ENCODE measurements at regions not wholly inside any gene's neighbourhood (a gene's known extent, or its start where the extent isn't known, plus 50 kb on each side); places are given as distances from the start of the nearest gene placed in this dataset.

GRCh38 chr11:116507016-116507415, 265.8 kb downstream of the BUD13 start:
- H3K27ac ChIP-seq (ENCODE audit: low read depth in 1 of 2, low read length in 2 of 2) = no peak overlapping the region
- no peak overlapping the region for H3K9ac ChIP-seq (ENCODE audit: low read depth in 1 of 2, low read length in 2 of 2)
- H3K4me1 ChIP-seq (ENCODE audit: control insufficient read depth in 4 of 4, insufficient read depth in 4 of 4, low read length in 3 of 4) = no peaks in the 10 kb centered on the region
- TF ChIP-seq HNF4A (conservative IDR thresholded peaks at IDR 0.05) (no peak), SP1 (IDR thresholded peaks at IDR 0.05) (no peak), CTCF (IDR thresholded peaks at IDR 0.05; ENCODE audit: low read depth, low read length, missing input control) (no peak), MAX (IDR thresholded peaks at IDR 0.05) (no peak), FOXA1 (IDR thresholded peaks at IDR 0.05) (no peak), TAF1 (conservative IDR thresholded peaks at IDR 0.05) (no peak), GABPA (IDR thresholded peaks at IDR 0.05 in 1 of 2, conservative IDR thresholded peaks at IDR 0.05 in 1 of 2) (no peak)
- TF ChIP-seq, protein P1, sequence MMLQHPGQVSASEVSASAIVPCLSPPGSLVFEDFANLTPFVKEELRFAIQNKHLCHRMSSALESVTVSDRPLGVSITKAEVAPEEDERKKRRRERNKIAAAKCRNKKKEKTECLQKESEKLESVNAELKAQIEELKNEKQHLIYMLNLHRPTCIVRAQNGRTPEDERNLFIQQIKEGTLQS (IDR thresholded peaks at IDR 0.05) = no peak
- 71% methylated on average over 4 of the region's 4 CpGs for WGBS
- no peaks in the 10 kb centered on the region for H3K36me3 ChIP-seq (ENCODE audit: control insufficient read depth in 4 of 4, insufficient read depth in 3 of 4, low read depth in 1 of 4, low read length in 3 of 4)
- peaks cover 0 to 3% (median under 1%) of the 10 kb centered on the region in 4 donors for H3K27me3 ChIP-seq (ENCODE audit: control insufficient read depth in 4 of 4, insufficient read depth in 4 of 4, low read length in 3 of 4)
- H3K4me3 ChIP-seq (ENCODE audit: low read depth in 1 of 3, low read length in 3 of 3) = no peak overlapping the region
- no peak for DNase-seq (ENCODE audit: low spot score)
- no peaks in the 10 kb centered on the region for H3K9me3 ChIP-seq (ENCODE audit: control insufficient read depth in 4 of 4, low read length in 3 of 4)

GRCh38 chr11:116506263-116506825, 266.4 kb downstream of the BUD13 start:
- peaks cover 0 to 5% (median under 1%) of the 10 kb centered on the region in 4 donors for H3K27me3 ChIP-seq (ENCODE audit: control insufficient read depth in 4 of 4, insufficient read depth in 4 of 4, low read length in 3 of 4)
- H3K9ac ChIP-seq (ENCODE audit: low read depth in 1 of 2, low read length in 2 of 2) = no peak overlapping the region
- no peaks in the 10 kb centered on the region for H3K4me1 ChIP-seq (ENCODE audit: control insufficient read depth in 4 of 4, insufficient read depth in 4 of 4, low read length in 3 of 4)
- TF ChIP-seq GABPA (IDR thresholded peaks at IDR 0.05 in 1 of 2, conservative IDR thresholded peaks at IDR 0.05 in 1 of 2) (no peak), TAF1 (conservative IDR thresholded peaks at IDR 0.05) (no peak), YY1 (IDR thresholded peaks at IDR 0.05) (no peak), MAX (IDR thresholded peaks at IDR 0.05) (no peak), RAD21 (IDR thresholded peaks at IDR 0.05) (no peak)
- TF ChIP-seq, protein P1 (IDR thresholded peaks at IDR 0.05) = no peak
- no peaks in the 10 kb centered on the region for H3K36me3 ChIP-seq (ENCODE audit: control insufficient read depth in 4 of 4, insufficient read depth in 3 of 4, low read depth in 1 of 4, low read length in 3 of 4)
- no peaks in the 10 kb centered on the region for H3K9me3 ChIP-seq (ENCODE audit: control insufficient read depth in 4 of 4, low read length in 3 of 4)
- no peak overlapping the region for H3K4me3 ChIP-seq (ENCODE audit: low read depth in 1 of 3, low read length in 3 of 3)
- no peak overlapping the region for H3K27ac ChIP-seq (ENCODE audit: low read depth in 1 of 2, low read length in 2 of 2)
- WGBS = 72% methylated on average over 6 of the region's 6 CpGs
- DNase-seq (ENCODE audit: low spot score) = no peak

GRCh38 chr11:116505298-116506262, 267.2 kb downstream of the BUD13 start:
- H3K9me3 ChIP-seq (ENCODE audit: control insufficient read depth in 4 of 4, low read length in 3 of 4) = no peaks in the 10 kb centered on the region
- H3K9ac ChIP-seq (ENCODE audit: low read depth in 1 of 2, low read length in 2 of 2) = no peak overlapping the region
- H3K4me1 ChIP-seq (ENCODE audit: control insufficient read depth in 4 of 4, insufficient read depth in 4 of 4, low read length in 3 of 4) = no peaks in the 10 kb centered on the region
- no peak overlapping the region for H3K4me3 ChIP-seq (ENCODE audit: low read depth in 1 of 3, low read length in 3 of 3)
- peaks cover 0 to 5% (median under 1%) of the 10 kb centered on the region in 4 donors for H3K27me3 ChIP-seq (ENCODE audit: control insufficient read depth in 4 of 4, insufficient read depth in 4 of 4, low read length in 3 of 4)
- 71% methylated on average over 12 of the region's 12 CpGs for WGBS
- TF ChIP-seq, protein P2, sequence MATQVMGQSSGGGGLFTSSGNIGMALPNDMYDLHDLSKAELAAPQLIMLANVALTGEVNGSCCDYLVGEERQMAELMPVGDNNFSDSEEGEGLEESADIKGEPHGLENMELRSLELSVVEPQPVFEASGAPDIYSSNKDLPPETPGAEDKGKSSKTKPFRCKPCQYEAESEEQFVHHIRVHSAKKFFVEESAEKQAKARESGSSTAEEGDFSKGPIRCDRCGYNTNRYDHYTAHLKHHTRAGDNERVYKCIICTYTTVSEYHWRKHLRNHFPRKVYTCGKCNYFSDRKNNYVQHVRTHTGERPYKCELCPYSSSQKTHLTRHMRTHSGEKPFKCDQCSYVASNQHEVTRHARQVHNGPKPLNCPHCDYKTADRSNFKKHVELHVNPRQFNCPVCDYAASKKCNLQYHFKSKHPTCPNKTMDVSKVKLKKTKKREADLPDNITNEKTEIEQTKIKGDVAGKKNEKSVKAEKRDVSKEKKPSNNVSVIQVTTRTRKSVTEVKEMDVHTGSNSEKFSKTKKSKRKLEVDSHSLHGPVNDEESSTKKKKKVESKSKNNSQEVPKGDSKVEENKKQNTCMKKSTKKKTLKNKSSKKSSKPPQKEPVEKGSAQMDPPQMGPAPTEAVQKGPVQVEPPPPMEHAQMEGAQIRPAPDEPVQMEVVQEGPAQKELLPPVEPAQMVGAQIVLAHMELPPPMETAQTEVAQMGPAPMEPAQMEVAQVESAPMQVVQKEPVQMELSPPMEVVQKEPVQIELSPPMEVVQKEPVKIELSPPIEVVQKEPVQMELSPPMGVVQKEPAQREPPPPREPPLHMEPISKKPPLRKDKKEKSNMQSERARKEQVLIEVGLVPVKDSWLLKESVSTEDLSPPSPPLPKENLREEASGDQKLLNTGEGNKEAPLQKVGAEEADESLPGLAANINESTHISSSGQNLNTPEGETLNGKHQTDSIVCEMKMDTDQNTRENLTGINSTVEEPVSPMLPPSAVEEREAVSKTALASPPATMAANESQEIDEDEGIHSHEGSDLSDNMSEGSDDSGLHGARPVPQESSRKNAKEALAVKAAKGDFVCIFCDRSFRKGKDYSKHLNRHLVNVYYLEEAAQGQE (IDR thresholded peaks at IDR 0.05) = no peak
- TF ChIP-seq EGR1 (IDR thresholded peaks at IDR 0.05; ENCODE audit: low read depth in 2 of 2) (no peak), YY1 (IDR thresholded peaks at IDR 0.05) (no peak), FOXA2 (IDR thresholded peaks at IDR 0.05) (no peak), HNF4G (IDR thresholded peaks at IDR 0.05) (no peak), NR2F2 (IDR thresholded peaks at IDR 0.05) (no peak), GABPA (IDR thresholded peaks at IDR 0.05 in 1 of 2, conservative IDR thresholded peaks at IDR 0.05 in 1 of 2) (no peak), MAX (IDR thresholded peaks at IDR 0.05) (no peak), RXRA (IDR thresholded peaks at IDR 0.05) (no peak), FOXA1 (IDR thresholded peaks at IDR 0.05) (no peak)
- TF ChIP-seq, protein P1 (IDR thresholded peaks at IDR 0.05) = no peak
- no peak overlapping the region for H3K27ac ChIP-seq (ENCODE audit: low read depth in 1 of 2, low read length in 2 of 2)
- no peaks in the 10 kb centered on the region for H3K36me3 ChIP-seq (ENCODE audit: control insufficient read depth in 4 of 4, insufficient read depth in 3 of 4, low read depth in 1 of 4, low read length in 3 of 4)
- no peak for DNase-seq (ENCODE audit: low spot score)
